ENCODE measurements at regions not wholly inside any gene's neighbourhood (a gene's known extent, or its start where the extent isn't known, plus 50 kb on each side); places are given as distances from the start of the nearest gene placed in this dataset.

GRCh38 chr2:240219208-240219890 lies 78.9 kb upstream of the OTOS start:
- H3K27ac ChIP-seq: no peak overlapping the region
- WGBS: 82% methylated on average over 16 of the region's 16 CpGs
- peaks cover 29% of the 10 kb centered on the region for H3K27me3 ChIP-seq
- H3K4me1 ChIP-seq: no peaks in the 10 kb centered on the region
- no peak overlapping the region for H3K4me3 ChIP-seq
- no peaks in the 10 kb centered on the region for H3K36me3 ChIP-seq
- H3K9me3 ChIP-seq: no peaks in the 10 kb centered on the region
- peak; percentile 44 to 64 for DNase-seq (ENCODE audit: low spot score in 2 of 2)
- TF ChIP-seq EP300 (IDR thresholded peaks at IDR 0.05) (no peak), POLR2AphosphoS5 (IDR thresholded peaks at IDR 0.05) (no peak), POLR2A (IDR thresholded peaks at IDR 0.05) (no peak)
- TF ChIP-seq, protein P1, sequence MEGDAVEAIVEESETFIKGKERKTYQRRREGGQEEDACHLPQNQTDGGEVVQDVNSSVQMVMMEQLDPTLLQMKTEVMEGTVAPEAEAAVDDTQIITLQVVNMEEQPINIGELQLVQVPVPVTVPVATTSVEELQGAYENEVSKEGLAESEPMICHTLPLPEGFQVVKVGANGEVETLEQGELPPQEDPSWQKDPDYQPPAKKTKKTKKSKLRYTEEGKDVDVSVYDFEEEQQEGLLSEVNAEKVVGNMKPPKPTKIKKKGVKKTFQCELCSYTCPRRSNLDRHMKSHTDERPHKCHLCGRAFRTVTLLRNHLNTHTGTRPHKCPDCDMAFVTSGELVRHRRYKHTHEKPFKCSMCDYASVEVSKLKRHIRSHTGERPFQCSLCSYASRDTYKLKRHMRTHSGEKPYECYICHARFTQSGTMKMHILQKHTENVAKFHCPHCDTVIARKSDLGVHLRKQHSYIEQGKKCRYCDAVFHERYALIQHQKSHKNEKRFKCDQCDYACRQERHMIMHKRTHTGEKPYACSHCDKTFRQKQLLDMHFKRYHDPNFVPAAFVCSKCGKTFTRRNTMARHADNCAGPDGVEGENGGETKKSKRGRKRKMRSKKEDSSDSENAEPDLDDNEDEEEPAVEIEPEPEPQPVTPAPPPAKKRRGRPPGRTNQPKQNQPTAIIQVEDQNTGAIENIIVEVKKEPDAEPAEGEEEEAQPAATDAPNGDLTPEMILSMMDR (IDR thresholded peaks at IDR 0.05): no peak

DNA sequence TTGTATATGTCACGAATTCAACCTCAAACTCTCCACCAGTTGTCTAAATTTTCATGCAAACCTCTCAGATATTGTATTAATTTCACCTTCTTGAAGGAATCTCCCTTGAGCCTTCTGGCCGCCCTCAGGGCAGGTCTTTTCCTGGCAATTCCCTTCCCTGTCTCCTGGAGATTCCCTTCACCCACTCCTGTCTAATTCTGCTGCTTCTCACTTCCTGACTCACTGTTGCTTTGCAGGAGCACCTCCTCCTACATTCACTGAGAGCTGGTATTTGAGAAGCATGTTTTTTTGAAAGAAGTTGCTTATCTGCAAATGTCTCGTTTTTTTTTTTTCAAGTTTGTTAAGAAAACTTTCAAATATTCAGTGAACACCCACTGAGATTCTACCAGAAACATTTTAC lies 79.9 kb upstream of the OTOS start:
- H3K4me3 ChIP-seq: no peak overlapping the region
- WGBS: 57% methylated on average over 3 of the region's 3 CpGs
- TF ChIP-seq EP300 (IDR thresholded peaks at IDR 0.05): no peak
- no peak for TF ChIP-seq POLR2AphosphoS5 (IDR thresholded peaks at IDR 0.05)
- TF ChIP-seq, protein P1 (IDR thresholded peaks at IDR 0.05): no peak
- TF ChIP-seq POLR2A (IDR thresholded peaks at IDR 0.05): no peak
- H3K36me3 ChIP-seq: no peaks in the 10 kb centered on the region
- H3K27me3 ChIP-seq: peaks cover 35% of the 10 kb centered on the region
- DNase-seq (ENCODE audit: low spot score in 2 of 2): no peak
- no peaks in the 10 kb centered on the region for H3K9me3 ChIP-seq
- no peak overlapping the region for H3K27ac ChIP-seq
- H3K4me1 ChIP-seq: no peaks in the 10 kb centered on the region

GRCh38 chr2:240223631-240224030 lies 83.2 kb upstream of the OTOS start:
- WGBS: 77% methylated on average over 7 of the region's 7 CpGs
- DNase-seq (ENCODE audit: low spot score in 2 of 2): peak; percentile 27 to 67
- no peaks in the 10 kb centered on the region for H3K4me1 ChIP-seq
- no peaks in the 10 kb centered on the region for H3K36me3 ChIP-seq
- H3K27me3 ChIP-seq: peaks cover 44% of the 10 kb centered on the region
- H3K9me3 ChIP-seq: no peaks in the 10 kb centered on the region
- no peak overlapping the region for H3K27ac ChIP-seq
- H3K4me3 ChIP-seq: no peak overlapping the region
- TF ChIP-seq EP300 (IDR thresholded peaks at IDR 0.05): no peak
- no peak for TF ChIP-seq POLR2A (IDR thresholded peaks at IDR 0.05)
- TF ChIP-seq, protein P1 (IDR thresholded peaks at IDR 0.05): no peak
- no peak for TF ChIP-seq POLR2AphosphoS5 (IDR thresholded peaks at IDR 0.05)

GRCh38 chr2:240224676-240225075 lies 84.2 kb upstream of the OTOS start:
- TF ChIP-seq EP300 (IDR thresholded peaks at IDR 0.05) (no peak), POLR2A (IDR thresholded peaks at IDR 0.05) (no peak), POLR2AphosphoS5 (IDR thresholded peaks at IDR 0.05) (no peak)
- TF ChIP-seq, protein P1 (IDR thresholded peaks at IDR 0.05): no peak
- peaks cover 41% of the 10 kb centered on the region for H3K27me3 ChIP-seq
- 62% methylated on average over 5 of the region's 5 CpGs for WGBS
- no peak overlapping the region for H3K27ac ChIP-seq
- H3K9me3 ChIP-seq: peaks cover 5% of the 10 kb centered on the region
- no peaks in the 10 kb centered on the region for H3K36me3 ChIP-seq
- no peak for DNase-seq (ENCODE audit: low spot score in 2 of 2)
- H3K4me1 ChIP-seq: no peaks in the 10 kb centered on the region
- H3K4me3 ChIP-seq: no peak overlapping the region

- no peak overlapping the region for H3K4me3 ChIP-seq
- H3K36me3 ChIP-seq: no peaks in the 10 kb centered on the region
- H3K27ac ChIP-seq: no peak overlapping the region
- H3K27me3 ChIP-seq: peaks cover 39% of the 10 kb centered on the region
- 80% methylated on average over 4 of the region's 4 CpGs for WGBS
- H3K9me3 ChIP-seq: peaks cover 5% of the 10 kb centered on the region
- H3K4me1 ChIP-seq: no peaks in the 10 kb centered on the region
- no peak for TF ChIP-seq POLR2AphosphoS5 (IDR thresholded peaks at IDR 0.05)
- TF ChIP-seq, protein P1 (IDR thresholded peaks at IDR 0.05): no peak
- no peak for TF ChIP-seq EP300 (IDR thresholded peaks at IDR 0.05)
- TF ChIP-seq POLR2A (IDR thresholded peaks at IDR 0.05): no peak
- peak; percentile 19 to 29 for DNase-seq (ENCODE audit: low spot score in 2 of 2)
Observed at GRCh38 chr2:240225131-240225530, 84.7 kb upstream of the OTOS start.

All from suprapubic skin (tissue), 4 donors.